NCI-H526 treated with DMSO at 0.1 percent for 48 hours (cell line): ENCODE measurements at regions not wholly inside any gene's neighbourhood (a gene's known extent, or its start where the extent isn't known, plus 50 kb on each side); places are given as distances from the start of the nearest gene placed in this dataset.

Experiments used
- DNase-seq: peaks from one replicate; lab custom pipeline; 2025; lab: John Stamatoyannopoulos, UW

- no peak for DNase-seq
These were observed 330.6 kb upstream of the PMFBP1 start for GRCh38 chr16:72502594-72503005.

GRCh38 chr16:72501739-72502593 is 330.0 kb upstream of the PMFBP1 start:
- DNase-seq = peak; percentile 24

GRCh38 chr16:72500545-72500944 is 328.6 kb upstream of the PMFBP1 start:
- no peak for DNase-seq

GRCh38 chr16:72493716-72494415 is 321.9 kb upstream of the PMFBP1 start:
- no peak for DNase-seq

GRCh38 chr16:72487283-72487682 is 315.3 kb upstream of the PMFBP1 start:
- DNase-seq = no peak

GRCh38 chr16:72482695-72483094 is 310.7 kb upstream of the PMFBP1 start:
- no peak for DNase-seq

- no peak for DNase-seq
These were observed 309.5 kb upstream of the PMFBP1 start for GRCh38 chr16:72481419-72481818.

- DNase-seq = no peak
These were observed 309.0 kb upstream of the PMFBP1 start for GRCh38 chr16:72480911-72481310.

- no peak for DNase-seq
These were observed 303.7 kb upstream of the PMFBP1 start for GRCh38 chr16:72475688-72476087.

GRCh38 chr16:72474501-72475123 is 302.7 kb upstream of the PMFBP1 start:
- no peak for DNase-seq

GRCh38 chr16:72473631-72474030 is 301.7 kb upstream of the PMFBP1 start:
- no peak for DNase-seq

GRCh38 chr16:72471317-72471924 is 299.5 kb upstream of the PMFBP1 start:
- no peak for DNase-seq

GRCh38 chr16:72470541-72470940 is 298.6 kb upstream of the PMFBP1 start:
- no peak for DNase-seq

GRCh38 chr16:72469932-72470331 is 298.0 kb upstream of the PMFBP1 start:
- DNase-seq = no peak

GRCh38 chr16:72468582-72468981 is 296.6 kb upstream of the PMFBP1 start:
- no peak for DNase-seq

GRCh38 chr16:72467157-72467759 is 295.3 kb upstream of the PMFBP1 start:
- peak; percentile 11 for DNase-seq

- DNase-seq = no peak
These were observed 292.8 kb upstream of the PMFBP1 start for GRCh38 chr16:72464597-72465368.

- DNase-seq = no peak
These were observed 292.1 kb upstream of the PMFBP1 start for GRCh38 chr16:72464052-72464451.

GRCh38 chr16:72458035-72458434 is 286.1 kb upstream of the PMFBP1 start:
- DNase-seq = no peak

- DNase-seq = no peak
These were observed 285.4 kb upstream of the PMFBP1 start for GRCh38 chr16:72457243-72457940.
